DND-41 (cell line): ENCODE measurements at regions not wholly inside any gene's neighbourhood (a gene's known extent, or its start where the extent isn't known, plus 50 kb on each side); places are given as distances from the start of the nearest gene placed in this dataset.

Source experiments
- ATAC-seq: fragments of 200-7000 bp; cut with Tn5 transposase; 3 replicates; pipeline ENCODE4 v1.9.1; 2021; ENCODE audit warnings: low read depth; ENCODE audit not compliant: insufficient read depth
- DNase-seq: peaks from one replicate; pipeline ENCODE4 v3.0.0-alpha.2; 2020
- H2AFZ ChIP-seq: 2 replicates; pipeline ENCODE4 v1.6.0; 2012; ENCODE audit warnings: low read depth, low read length
- H3K27ac ChIP-seq: 2 replicates; pipeline ENCODE4 v1.5.1; 2012; ENCODE audit warnings: low read length, inconsistent platforms
- H3K27me3 ChIP-seq: fragments of 200-600 bp; sonication (generic); 2 replicates; pipeline ENCODE4 v1.6.0; 2012; ENCODE audit warnings: low read length, mild to moderate bottlenecking, inconsistent platforms; ENCODE audit not compliant: insufficient read depth, poor library complexity
- H3K36me3 ChIP-seq: 2 replicates; pipeline ENCODE4 v1.5.1; 2012; ENCODE audit warnings: low read length, inconsistent platforms; ENCODE audit not compliant: insufficient read depth
- H3K4me1 ChIP-seq: 2 replicates; pipeline ENCODE4 v1.5.1; 2012; ENCODE audit warnings: mild to moderate bottlenecking, low read length; ENCODE audit not compliant: insufficient read depth
- H3K4me2 ChIP-seq: 2 replicates; pipeline ENCODE4 v1.6.0; 2012; ENCODE audit warnings: mild to moderate bottlenecking, moderate library complexity, low read length, inconsistent platforms; ENCODE audit not compliant: insufficient read depth
- H3K4me3 ChIP-seq, 2 experiments: fragments of 200-600 bp in 1 of 2; shearing (Covaris generic) in 1 of 2; 2 replicates each; pipeline ENCODE4 v1.5.1; 2012 to 2016; ENCODE audit warnings: inconsistent platforms in 2 of 2, low read length in 2 of 2, mild to moderate bottlenecking in 2 of 2, low read depth in 1 of 2, moderate library complexity in 1 of 2
- H3K79me2 ChIP-seq: 2 replicates; pipeline ENCODE4 v1.6.0; 2012; ENCODE audit warnings: low read length, inconsistent platforms; ENCODE audit not compliant: insufficient read depth
- H3K9ac ChIP-seq: 2 replicates; pipeline ENCODE4 v1.6.0; 2012; ENCODE audit warnings: low read depth, mild to moderate bottlenecking, inconsistent platforms, low read length, moderate library complexity
- H3K9me3 ChIP-seq: 2 replicates; pipeline ENCODE4 v1.5.1; 2012; ENCODE audit warnings: low read length, moderate library complexity, mild to moderate bottlenecking, inconsistent platforms; ENCODE audit not compliant: insufficient read depth, severe bottlenecking
- H4K20me1 ChIP-seq: 2 replicates; pipeline ENCODE4 v1.6.0; 2012; ENCODE audit warnings: low read length; ENCODE audit not compliant: insufficient read depth
- EZH2 ChIP-seq: IDR thresholded peaks from 3 replicates; pipeline ENCODE4 v1.6.1; 2012; ENCODE audit warnings: borderline replicate concordance, low read depth, mild to moderate bottlenecking, moderate library complexity, low read length, inconsistent platforms; ENCODE audit not compliant: severe bottlenecking
- TF ChIP-seq, protein P1 (sequence below): IDR thresholded peaks from 2 replicates; pipeline ENCODE4 v1.5.1; 2012; ENCODE audit warnings: borderline replicate concordance, low read length, moderate library complexity, mild to moderate bottlenecking; ENCODE audit not compliant: poor library complexity, severe bottlenecking; ENCODE audit errors: extremely low read depth

DNA sequence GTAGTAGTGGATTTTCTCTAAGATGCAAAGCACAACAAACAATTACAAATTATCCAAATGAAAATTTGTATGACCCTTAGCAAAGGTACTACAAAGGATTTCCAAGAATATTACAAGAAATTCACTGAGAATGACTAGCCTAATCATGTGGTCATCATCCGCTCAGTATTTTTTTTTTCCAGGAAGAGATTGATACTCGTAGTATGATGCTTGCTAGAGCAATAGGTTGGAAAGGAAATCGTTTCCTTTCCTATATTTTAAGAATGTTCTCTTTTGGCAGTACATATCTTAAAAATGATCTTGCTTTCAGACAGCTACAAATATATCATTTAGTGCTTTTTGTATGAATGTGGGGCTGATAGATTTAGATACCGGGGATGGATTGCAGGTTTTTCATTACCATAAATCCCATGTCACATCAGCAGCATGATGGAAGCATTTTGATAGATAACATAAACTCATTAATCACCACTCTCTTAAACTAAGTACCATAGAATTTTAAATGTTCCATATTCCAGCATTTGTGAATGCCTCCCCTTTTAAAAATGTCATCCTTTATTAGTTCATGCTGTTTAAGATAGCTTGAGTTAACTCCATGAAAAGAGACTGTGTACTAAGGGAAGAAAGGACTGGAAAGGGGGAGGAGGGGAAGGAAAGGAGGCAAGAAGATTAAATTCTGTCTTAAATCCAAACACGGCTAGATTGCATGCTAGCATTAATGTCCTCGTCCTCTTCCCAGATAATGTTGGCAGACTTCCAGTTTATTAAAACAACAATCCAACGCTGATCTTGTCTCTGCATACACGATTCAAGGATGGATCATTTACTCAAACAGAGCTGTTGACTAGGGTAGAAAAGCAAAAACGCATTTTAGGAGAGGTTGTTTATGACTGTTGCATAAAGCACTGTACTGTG, 311.7 kb upstream of the ZNF608 start:
- H4K20me1 ChIP-seq: no peaks in the 10 kb centered on the region
- H3K36me3 ChIP-seq: no peaks in the 10 kb centered on the region
- DNase-seq (no peak), ATAC-seq (no peak)
- H3K4me1 ChIP-seq: peaks cover 13% of the 10 kb centered on the region
- H3K4me3 ChIP-seq: no peak overlapping the region
- no peak overlapping the region for H3K4me2 ChIP-seq
- no peak overlapping the region for H3K27ac ChIP-seq
- no peaks in the 10 kb centered on the region for H3K79me2 ChIP-seq
- TF ChIP-seq EZH2: no peak
- TF ChIP-seq, protein P1, sequence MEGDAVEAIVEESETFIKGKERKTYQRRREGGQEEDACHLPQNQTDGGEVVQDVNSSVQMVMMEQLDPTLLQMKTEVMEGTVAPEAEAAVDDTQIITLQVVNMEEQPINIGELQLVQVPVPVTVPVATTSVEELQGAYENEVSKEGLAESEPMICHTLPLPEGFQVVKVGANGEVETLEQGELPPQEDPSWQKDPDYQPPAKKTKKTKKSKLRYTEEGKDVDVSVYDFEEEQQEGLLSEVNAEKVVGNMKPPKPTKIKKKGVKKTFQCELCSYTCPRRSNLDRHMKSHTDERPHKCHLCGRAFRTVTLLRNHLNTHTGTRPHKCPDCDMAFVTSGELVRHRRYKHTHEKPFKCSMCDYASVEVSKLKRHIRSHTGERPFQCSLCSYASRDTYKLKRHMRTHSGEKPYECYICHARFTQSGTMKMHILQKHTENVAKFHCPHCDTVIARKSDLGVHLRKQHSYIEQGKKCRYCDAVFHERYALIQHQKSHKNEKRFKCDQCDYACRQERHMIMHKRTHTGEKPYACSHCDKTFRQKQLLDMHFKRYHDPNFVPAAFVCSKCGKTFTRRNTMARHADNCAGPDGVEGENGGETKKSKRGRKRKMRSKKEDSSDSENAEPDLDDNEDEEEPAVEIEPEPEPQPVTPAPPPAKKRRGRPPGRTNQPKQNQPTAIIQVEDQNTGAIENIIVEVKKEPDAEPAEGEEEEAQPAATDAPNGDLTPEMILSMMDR: no peak
- no peak overlapping the region for H2AFZ ChIP-seq
- H3K9ac ChIP-seq: no peak overlapping the region
- H3K27me3 ChIP-seq: no peaks in the 10 kb centered on the region
- H3K9me3 ChIP-seq: no peaks in the 10 kb centered on the region

GRCh38 chr5:125059255-125060002, 313.0 kb upstream of the ZNF608 start:
- Histone ChIP-seq H3K27ac (no peak overlapping the region), H3K9me3 (no peaks in the 10 kb centered on the region), H3K9ac (no peak overlapping the region), H3K4me2 (no peak overlapping the region), H3K27me3 (no peaks in the 10 kb centered on the region), H3K36me3 (no peaks in the 10 kb centered on the region), H3K4me3 (no peak overlapping the region), H2AFZ (0 out of 2 replicates have a peak overlapping the region, but pooled peaks have one; percentile 38), H3K79me2 (no peaks in the 10 kb centered on the region), H4K20me1 (no peaks in the 10 kb centered on the region), H3K4me1 (peaks cover 13% of the 10 kb centered on the region)
- TF ChIP-seq EZH2: no peak
- TF ChIP-seq, protein P1: no peak
- DNase-seq (no peak), ATAC-seq (no peak)

- ATAC-seq (no peak), DNase-seq (no peak)
- Histone ChIP-seq H3K4me3 (no peak overlapping the region), H2AFZ (no peak overlapping the region), H4K20me1 (no peaks in the 10 kb centered on the region), H3K4me1 (peaks cover 19% of the 10 kb centered on the region), H3K36me3 (no peaks in the 10 kb centered on the region), H3K9ac (no peak overlapping the region), H3K27ac (no peak overlapping the region), H3K27me3 (no peaks in the 10 kb centered on the region), H3K4me2 (no peak overlapping the region), H3K79me2 (no peaks in the 10 kb centered on the region), H3K9me3 (no peaks in the 10 kb centered on the region)
- no peak for TF ChIP-seq EZH2
- TF ChIP-seq, protein P1: no peak
Measured at GRCh38 chr5:125061726-125062125, 315.3 kb upstream of the ZNF608 start.
